ENCODE measurements at regions not wholly inside any gene's neighbourhood (a gene's known extent, or its start where the extent isn't known, plus 50 kb on each side); places are given as distances from the start of the nearest gene placed in this dataset.

DNA sequence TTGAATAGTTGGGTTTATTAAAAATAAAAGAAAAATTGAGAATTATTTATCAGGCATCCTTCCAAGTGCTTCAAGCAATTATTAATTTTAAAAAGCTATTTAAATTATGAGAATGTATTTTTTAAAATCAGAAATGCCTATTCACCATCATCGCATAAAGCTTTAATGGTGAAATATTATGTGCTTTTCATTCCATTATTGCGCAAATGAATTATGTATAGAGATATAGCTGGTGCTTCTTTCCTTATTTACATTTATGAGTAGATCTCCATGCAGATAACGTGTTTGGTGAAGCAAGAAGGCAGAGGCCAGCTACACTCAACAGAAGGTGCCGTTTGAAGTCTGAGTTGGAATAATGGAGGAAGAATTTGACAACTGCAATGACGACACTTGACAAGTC is 549.1 kb upstream of the DPP6 start:
- ATAC-seq (no peak), DNase-seq (no peak)
- Mint-ChIP-seq H3K4me3 (no peak overlapping the region), H3K4me1 (no peaks in the 10 kb centered on the region), H3K27ac (no peak overlapping the region), H3K9me3 (ENCODE audit: low read depth) (peaks cover 5% of the 10 kb centered on the region), H3K36me3 (no peaks in the 10 kb centered on the region), H3K27me3 (no peaks in the 10 kb centered on the region)
- CTCF ChIA-PET: no interaction called here

DNA sequence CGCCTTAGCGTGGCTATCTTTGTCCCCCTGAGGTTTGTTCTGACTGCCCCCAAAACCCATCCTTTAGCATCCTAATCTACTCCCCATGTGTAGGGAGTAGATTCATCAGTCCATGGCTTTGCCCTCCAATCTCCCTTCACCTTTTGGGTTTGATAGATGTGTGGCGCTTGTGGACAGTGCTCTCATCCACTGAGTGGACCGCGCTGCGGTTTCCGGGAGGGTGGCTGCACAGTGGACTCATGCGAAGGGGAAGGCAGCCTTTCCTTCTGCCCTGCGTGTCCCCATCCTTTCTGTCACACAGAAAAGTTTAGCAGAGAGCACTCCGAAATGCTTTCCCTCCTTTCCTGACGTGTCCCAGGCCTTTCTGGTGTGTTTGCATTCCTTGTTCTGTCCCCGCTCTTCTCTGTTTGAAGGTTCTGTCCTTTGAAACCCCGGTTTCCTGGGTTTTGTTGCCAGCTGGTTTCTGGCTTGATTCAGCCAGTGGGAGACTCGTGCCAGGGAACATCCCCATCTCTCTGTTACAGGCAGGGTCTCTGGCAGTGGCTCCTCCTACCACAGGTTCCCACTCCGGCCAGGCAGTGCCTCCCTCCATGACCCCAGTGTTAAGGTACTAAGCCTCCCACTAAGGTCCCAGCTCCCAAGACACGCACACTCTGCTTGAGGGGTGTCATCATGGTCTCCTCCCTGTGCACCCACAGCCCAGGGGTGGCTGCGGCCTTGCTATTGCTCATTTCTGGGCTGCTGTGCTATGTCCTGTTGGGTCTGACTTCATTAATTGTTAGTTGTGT is 547.7 kb upstream of the DPP6 start:
- H3K9me3 Mint-ChIP-seq (ENCODE audit: low read depth): peaks cover 5% of the 10 kb centered on the region
- H3K4me3 Mint-ChIP-seq: no peak overlapping the region
- H3K27me3 Mint-ChIP-seq: no peaks in the 10 kb centered on the region
- H3K36me3 Mint-ChIP-seq: no peaks in the 10 kb centered on the region
- ATAC-seq: no peak
- no peaks in the 10 kb centered on the region for H3K4me1 Mint-ChIP-seq
- H3K27ac Mint-ChIP-seq: no peak overlapping the region
- CTCF ChIA-PET: no interaction called here
- DNase-seq: no peak

- H3K4me1 Mint-ChIP-seq: no peaks in the 10 kb centered on the region
These were observed 544.3 kb upstream of the DPP6 start for GRCh38 chr7:153507885-153508284.

DNA sequence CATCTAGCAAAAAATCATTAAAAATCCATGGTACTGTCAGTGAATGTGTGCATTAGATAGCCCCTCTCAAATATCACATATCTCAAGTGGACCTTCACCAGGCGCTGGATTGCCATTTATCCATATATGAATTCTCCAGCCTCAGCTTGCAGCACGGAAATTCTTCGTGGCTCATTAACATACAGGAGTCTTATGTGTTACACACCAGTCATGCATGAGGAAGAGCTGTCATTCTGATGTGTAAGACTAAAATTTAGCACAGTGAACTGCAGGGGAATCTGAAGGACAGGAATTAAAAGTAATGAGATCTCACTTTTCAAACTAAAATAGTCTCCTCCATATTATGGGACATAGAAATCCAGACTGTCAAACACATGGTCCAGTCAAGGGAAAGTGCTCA is 542.4 kb upstream of the DPP6 start:
- Mint-ChIP-seq H3K36me3 (no peaks in the 10 kb centered on the region), H3K4me1 (no peaks in the 10 kb centered on the region), H3K4me3 (no peak overlapping the region), H3K27ac (no peak overlapping the region), H3K9me3 (ENCODE audit: low read depth) (no peaks in the 10 kb centered on the region), H3K27me3 (no peaks in the 10 kb centered on the region)
- no peak for ATAC-seq
- CTCF ChIA-PET: no interaction called here
- DNase-seq: no peak

More at GRCh38 chr7:153507885-153508284, 544.3 kb upstream of the DPP6 start:
- H3K27me3 Mint-ChIP-seq: no peaks in the 10 kb centered on the region
- no peaks in the 10 kb centered on the region for H3K36me3 Mint-ChIP-seq
- DNase-seq (no peak), ATAC-seq (no peak)
- H3K9me3 Mint-ChIP-seq (ENCODE audit: low read depth): no peaks in the 10 kb centered on the region
- H3K4me3 Mint-ChIP-seq: no peak overlapping the region
- CTCF ChIA-PET: no interaction called here
- H3K27ac Mint-ChIP-seq: no peak overlapping the region

DNA sequence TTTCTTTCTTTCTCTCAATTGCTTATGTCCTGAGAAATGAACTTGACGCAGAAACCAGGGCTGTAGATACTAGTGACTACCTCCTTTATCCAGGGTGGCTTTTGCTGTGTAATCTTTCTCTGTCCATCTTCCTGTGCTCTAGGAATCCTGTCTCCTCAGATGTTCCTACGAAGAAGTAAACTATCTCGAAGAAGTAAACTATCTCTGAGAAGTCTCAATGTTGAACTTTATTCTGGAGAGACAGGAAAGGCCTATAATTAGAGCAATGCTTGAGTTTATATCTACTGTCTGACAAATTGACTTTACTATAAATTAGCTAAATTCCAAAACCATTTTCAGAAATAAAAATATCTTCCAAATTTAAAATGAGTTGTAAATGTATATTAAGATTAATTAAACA is 541.5 kb upstream of the DPP6 start:
- ATAC-seq: no peak
- Mint-ChIP-seq H3K27me3 (no peaks in the 10 kb centered on the region), H3K9me3 (ENCODE audit: low read depth) (peaks cover 3% of the 10 kb centered on the region), H3K4me1 (no peaks in the 10 kb centered on the region), H3K4me3 (no peak overlapping the region), H3K27ac (no peak overlapping the region), H3K36me3 (no peaks in the 10 kb centered on the region)
- CTCF ChIA-PET: no interaction called here
- no peak for DNase-seq

DNA sequence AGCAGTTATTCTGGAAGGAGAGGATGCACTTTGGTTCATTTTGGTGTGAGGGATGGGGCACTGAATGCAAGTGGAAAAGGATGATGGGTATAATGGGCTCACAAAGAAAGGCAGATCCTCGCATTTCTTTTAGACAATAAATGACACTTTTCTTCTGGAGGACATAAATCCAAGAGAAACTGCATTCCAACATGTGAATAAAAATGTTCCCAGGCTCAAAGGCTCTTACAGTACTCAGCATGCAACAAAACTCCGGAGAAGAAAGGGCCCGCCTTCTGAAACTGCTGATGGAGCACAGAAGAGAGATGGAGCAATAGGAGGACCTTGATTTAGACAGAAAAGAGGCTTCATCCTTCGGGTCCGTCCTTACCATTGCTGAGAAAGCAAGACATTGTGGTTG is 538.2 kb upstream of the DPP6 start:
- DNase-seq: no peak
- H3K9me3 Mint-ChIP-seq (ENCODE audit: low read depth): peaks cover 3% of the 10 kb centered on the region
- H3K36me3 Mint-ChIP-seq: no peaks in the 10 kb centered on the region
- CTCF ChIA-PET: no interaction called here
- H3K4me1 Mint-ChIP-seq: no peaks in the 10 kb centered on the region
- no peaks in the 10 kb centered on the region for H3K27me3 Mint-ChIP-seq
- no peak for ATAC-seq
- H3K27ac Mint-ChIP-seq: no peak overlapping the region
- H3K4me3 Mint-ChIP-seq: no peak overlapping the region

GRCh38 chr7:153515359-153515758 is 536.8 kb upstream of the DPP6 start:
- peaks cover 4% of the 10 kb centered on the region for H3K9me3 Mint-ChIP-seq (ENCODE audit: low read depth)
- H3K4me1 Mint-ChIP-seq: no peaks in the 10 kb centered on the region
- H3K27ac Mint-ChIP-seq: no peak overlapping the region
- no peak for DNase-seq
- no peak for ATAC-seq
- CTCF ChIA-PET: no interaction called here
- H3K27me3 Mint-ChIP-seq: no peaks in the 10 kb centered on the region
- H3K36me3 Mint-ChIP-seq: no peaks in the 10 kb centered on the region
- no peak overlapping the region for H3K4me3 Mint-ChIP-seq

DNA sequence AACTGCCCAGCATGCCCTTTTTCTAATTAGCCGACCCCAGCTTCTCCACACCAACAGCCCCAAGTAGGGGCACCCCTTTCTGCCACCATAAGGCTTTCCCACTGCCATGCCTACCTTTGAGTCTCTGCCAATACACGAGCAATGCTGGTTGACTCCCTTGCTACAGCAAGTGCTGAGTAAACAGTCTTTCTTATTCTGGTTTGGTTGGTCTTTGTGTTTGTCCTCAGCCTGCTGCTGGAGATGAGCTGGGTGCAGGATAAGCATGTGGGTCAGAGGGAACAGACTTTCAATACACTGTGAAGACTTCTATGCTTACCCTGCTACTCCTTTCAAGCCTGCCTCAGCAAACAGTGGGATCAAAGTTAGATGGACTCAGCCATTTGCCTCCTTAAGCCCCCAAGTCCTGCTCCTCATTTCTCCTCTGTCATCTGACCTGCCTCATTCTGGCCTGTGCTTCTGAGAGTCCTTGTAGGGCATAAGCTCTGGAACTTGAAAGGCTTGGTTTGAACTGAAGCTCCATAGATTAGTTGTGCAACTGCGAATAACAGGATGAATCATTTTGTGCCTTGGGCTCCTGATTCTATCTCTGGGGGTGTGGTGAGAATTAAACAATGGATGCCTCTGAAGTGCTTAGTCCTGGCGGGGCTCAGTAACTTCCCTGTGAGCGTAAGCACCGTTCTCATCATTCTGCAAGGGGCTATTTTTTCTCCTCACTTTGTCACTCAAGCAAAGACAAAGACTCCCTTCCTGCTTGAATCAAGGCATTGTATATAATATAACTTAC is 533.8 kb upstream of the DPP6 start:
- Mint-ChIP-seq H3K4me3 (no peak overlapping the region), H3K27me3 (no peaks in the 10 kb centered on the region), H3K4me1 (no peaks in the 10 kb centered on the region), H3K9me3 (ENCODE audit: low read depth) (peaks cover 6% of the 10 kb centered on the region), H3K36me3 (no peaks in the 10 kb centered on the region), H3K27ac (no peak overlapping the region)
- ATAC-seq (no peak), DNase-seq (no peak)
- CTCF ChIA-PET: no interaction called here

DNA sequence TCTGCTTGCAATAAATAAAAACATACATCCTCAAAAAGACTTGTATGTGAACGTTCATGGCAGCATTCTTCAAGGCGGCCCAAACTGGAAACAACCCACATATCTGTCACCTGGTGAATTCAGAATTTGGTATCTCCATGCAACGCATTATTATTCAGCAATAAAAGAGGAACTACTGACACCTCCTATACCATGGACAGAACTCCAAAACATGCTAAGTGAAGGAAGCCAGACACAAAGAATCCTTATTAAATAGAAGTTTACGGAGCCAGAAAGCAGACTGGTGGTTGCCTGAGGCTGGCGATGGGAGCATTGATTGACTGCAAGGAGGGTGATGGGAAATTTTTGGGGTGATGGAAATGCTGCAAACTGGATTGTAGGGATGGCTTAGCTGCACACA is 530.8 kb upstream of the DPP6 start:
- DNase-seq: no peak
- Mint-ChIP-seq H3K27me3 (no peaks in the 10 kb centered on the region), H3K4me3 (no peak overlapping the region), H3K4me1 (no peaks in the 10 kb centered on the region), H3K36me3 (no peaks in the 10 kb centered on the region), H3K27ac (no peak overlapping the region), H3K9me3 (ENCODE audit: low read depth) (peaks cover 4% of the 10 kb centered on the region)
- no peak for ATAC-seq
- CTCF ChIA-PET: no interaction called here

DNA sequence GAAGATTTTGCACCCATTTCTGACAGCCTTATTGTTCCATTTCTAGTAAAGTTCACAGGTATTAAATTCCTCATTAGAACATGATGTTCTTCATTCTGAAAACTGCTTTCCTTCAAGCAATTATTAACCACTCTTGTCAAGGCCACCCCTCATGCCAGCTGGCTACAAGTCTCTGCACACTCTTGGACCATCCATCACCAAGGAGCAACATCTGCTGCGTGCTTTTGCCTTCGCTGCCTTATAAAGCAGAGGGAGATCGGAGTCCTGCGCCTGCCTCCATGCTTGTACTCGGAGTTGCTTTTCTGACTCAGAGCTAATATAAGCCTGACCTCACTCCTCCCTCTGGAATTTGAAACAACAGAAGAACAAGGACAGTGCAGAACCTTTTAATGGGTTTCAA is 529.9 kb upstream of the DPP6 start:
- Mint-ChIP-seq H3K36me3 (no peaks in the 10 kb centered on the region), H3K27ac (no peak overlapping the region), H3K4me3 (no peak overlapping the region), H3K27me3 (no peaks in the 10 kb centered on the region), H3K4me1 (no peaks in the 10 kb centered on the region), H3K9me3 (ENCODE audit: low read depth) (peaks cover 4% of the 10 kb centered on the region)
- DNase-seq (no peak), ATAC-seq (no peak)
- CTCF ChIA-PET: no interaction called here

DNA sequence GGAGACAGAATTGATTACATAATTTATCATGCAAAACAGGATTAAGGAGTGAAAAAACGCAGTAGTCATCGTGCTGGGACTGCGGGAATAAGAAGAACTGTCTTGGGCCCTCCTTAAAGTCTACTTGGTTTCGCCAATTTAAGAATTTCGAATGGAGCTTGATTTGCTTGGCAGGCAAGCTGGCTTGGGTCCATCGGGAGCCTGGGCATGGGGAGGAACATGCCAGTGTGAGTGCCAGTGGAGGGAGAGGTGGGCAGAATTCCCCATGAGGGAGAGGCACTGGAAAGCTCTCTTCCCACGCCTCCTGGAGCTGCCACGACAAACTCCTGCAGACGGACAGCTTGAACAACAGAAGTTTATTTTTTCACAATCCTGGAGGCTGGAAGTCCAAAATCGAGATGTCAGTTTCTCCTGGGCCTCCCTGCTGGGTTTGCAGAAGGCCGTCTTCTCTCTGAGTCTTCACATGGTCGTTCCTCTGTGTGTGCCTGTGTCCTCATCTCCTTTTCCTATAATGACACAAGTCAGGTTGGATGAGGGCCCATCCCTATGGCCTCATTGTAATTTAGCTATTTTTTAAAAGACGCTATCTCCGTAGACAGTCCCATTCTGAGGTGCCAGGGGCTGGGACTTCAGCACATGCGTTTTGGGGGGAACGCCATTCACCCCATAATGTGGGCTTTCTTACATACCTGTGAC is 528.7 kb upstream of the DPP6 start:
- Mint-ChIP-seq H3K27me3 (no peaks in the 10 kb centered on the region), H3K27ac (no peak overlapping the region), H3K4me1 (no peaks in the 10 kb centered on the region), H3K36me3 (no peaks in the 10 kb centered on the region), H3K4me3 (no peak overlapping the region), H3K9me3 (ENCODE audit: low read depth) (peaks cover 10% of the 10 kb centered on the region)
- DNase-seq (no peak), ATAC-seq (no peak)
- CTCF ChIA-PET: no interaction called here

DNA sequence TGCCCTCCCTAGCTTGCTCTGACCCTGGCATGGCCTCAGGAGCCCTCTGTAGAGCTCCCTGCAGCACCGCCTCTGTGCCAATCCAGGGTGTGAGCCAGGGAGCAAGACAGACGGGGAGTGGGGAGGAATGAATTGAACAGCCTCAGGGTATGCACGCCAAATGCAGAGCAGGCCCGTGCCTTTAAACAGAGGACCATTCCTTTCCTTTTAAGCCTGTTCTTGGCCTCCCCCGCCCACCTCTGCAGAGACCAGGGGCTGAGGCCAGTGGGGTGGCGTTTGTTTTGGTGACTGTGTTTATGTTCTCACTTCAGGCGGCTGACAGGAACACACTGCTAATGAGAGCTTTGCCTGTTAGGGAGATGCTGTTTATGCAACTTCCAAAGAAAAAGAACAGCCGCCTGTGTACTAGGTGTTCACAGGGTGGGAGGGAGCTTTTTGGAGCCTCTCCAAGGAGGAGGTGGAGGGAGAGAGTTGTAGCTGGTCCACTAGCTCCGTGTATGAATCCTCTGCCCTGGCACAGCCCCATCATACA is 528.1 kb upstream of the DPP6 start:
- Mint-ChIP-seq H3K36me3 (no peaks in the 10 kb centered on the region), H3K9me3 (ENCODE audit: low read depth) (peaks cover 10% of the 10 kb centered on the region), H3K27ac (no peak overlapping the region), H3K4me3 (no peak overlapping the region), H3K4me1 (no peaks in the 10 kb centered on the region), H3K27me3 (no peaks in the 10 kb centered on the region)
- no peak for ATAC-seq
- no peak for DNase-seq
- CTCF ChIA-PET: no interaction called here

DNA sequence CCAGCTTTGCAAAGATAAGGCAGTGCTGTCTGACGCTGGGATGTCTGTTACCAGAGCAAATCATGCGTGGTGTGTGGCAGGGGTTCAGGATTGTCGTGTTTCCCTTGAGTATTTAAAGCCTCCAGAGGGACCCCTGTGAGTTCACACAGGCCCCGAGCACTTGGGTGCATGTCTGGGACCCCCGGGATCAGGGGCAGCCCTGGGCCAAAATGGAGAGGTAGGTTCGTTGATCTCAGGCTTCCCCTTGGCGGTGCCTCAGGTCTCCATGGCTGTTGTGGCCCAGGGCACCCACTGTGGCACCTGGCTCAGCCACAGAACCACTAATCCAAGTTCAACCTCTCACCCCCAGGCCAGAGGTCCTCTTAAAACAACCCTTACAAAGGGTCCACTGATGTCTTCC is 523.1 kb upstream of the DPP6 start:
- ATAC-seq (no peak), DNase-seq (no peak)
- H3K4me1 Mint-ChIP-seq: no peaks in the 10 kb centered on the region
- H3K27ac Mint-ChIP-seq: no peak overlapping the region
- H3K27me3 Mint-ChIP-seq: no peaks in the 10 kb centered on the region
- CTCF ChIA-PET: no interaction called here
- no peaks in the 10 kb centered on the region for H3K36me3 Mint-ChIP-seq
- H3K4me3 Mint-ChIP-seq: no peak overlapping the region
- H3K9me3 Mint-ChIP-seq (ENCODE audit: low read depth): peaks cover 14% of the 10 kb centered on the region

Data from activated CD8-positive, alpha-beta memory T cell treated with anti-CD3 and anti-CD28 coated beads, Interleukin-2, amount 10 ng/mL, durations not matched to agents 7 days and 5 days (primary cell).